HFFc6 (cell line): ENCODE measurements at regions not wholly inside any gene's neighbourhood (a gene's known extent, or its start where the extent isn't known, plus 50 kb on each side); places are given as distances from the start of the nearest gene placed in this dataset.

Source experiments
- DNase-seq: peaks from one replicate; pipeline ENCODE4 v3.0.0-alpha.2; 2018
- H3K27ac Mint-ChIP-seq: 2 replicates; pipeline ENCODE4 v1.8.0; 2020; ENCODE audit warnings: mild to moderate bottlenecking, mixed read lengths
- H3K27me3 Mint-ChIP-seq: 2 replicates; pipeline ENCODE4 v1.8.0; 2021; ENCODE audit warnings: mild to moderate bottlenecking, moderate library complexity, mixed read lengths; ENCODE audit not compliant: insufficient read depth
- H3K36me3 Mint-ChIP-seq: 2 replicates; pipeline ENCODE4 v1.8.0; 2021; ENCODE audit warnings: low read depth, mixed read lengths
- H3K4me1 Mint-ChIP-seq: 2 replicates; pipeline ENCODE4 v1.8.0; 2020; ENCODE audit warnings: low read depth, mixed read lengths
- H3K4me3 Mint-ChIP-seq: 2 replicates; pipeline ENCODE4 v1.8.0; 2020; ENCODE audit warnings: mild to moderate bottlenecking, moderate library complexity, mixed read lengths
- H3K9me3 Mint-ChIP-seq: 2 replicates; pipeline ENCODE4 v1.8.0; 2020; ENCODE audit warnings: mild to moderate bottlenecking, mixed read lengths
- TF ChIP-seq, protein P1 (sequence below): fragments of 200-600 bp; sonication (generic); IDR thresholded peaks from 2 replicates; pipeline ENCODE4 v1.5.0; 2021; ENCODE audit warnings: antibody characterized with exemption, mild to moderate bottlenecking

DNA sequence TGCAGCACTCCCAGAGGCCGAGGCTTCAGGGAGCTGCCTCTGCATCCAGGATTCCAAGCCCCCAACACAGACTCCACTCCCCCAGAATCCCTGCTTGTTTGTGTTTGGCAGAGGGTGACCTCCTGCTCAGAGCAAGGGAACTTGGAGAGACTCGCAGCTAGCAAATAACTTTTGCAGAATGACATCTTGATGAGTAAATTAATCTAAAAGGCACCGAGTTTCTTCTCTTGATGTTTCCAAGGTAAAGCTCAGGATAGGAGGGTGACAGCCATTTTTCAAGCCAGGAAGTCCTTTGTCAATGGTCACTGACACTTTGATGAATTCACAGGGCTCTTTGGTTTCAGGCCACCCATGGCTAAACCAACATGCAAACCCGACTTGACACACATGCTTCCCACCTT, 523.0 kb downstream of the NTRK3 start:
- TF ChIP-seq, protein P1, sequence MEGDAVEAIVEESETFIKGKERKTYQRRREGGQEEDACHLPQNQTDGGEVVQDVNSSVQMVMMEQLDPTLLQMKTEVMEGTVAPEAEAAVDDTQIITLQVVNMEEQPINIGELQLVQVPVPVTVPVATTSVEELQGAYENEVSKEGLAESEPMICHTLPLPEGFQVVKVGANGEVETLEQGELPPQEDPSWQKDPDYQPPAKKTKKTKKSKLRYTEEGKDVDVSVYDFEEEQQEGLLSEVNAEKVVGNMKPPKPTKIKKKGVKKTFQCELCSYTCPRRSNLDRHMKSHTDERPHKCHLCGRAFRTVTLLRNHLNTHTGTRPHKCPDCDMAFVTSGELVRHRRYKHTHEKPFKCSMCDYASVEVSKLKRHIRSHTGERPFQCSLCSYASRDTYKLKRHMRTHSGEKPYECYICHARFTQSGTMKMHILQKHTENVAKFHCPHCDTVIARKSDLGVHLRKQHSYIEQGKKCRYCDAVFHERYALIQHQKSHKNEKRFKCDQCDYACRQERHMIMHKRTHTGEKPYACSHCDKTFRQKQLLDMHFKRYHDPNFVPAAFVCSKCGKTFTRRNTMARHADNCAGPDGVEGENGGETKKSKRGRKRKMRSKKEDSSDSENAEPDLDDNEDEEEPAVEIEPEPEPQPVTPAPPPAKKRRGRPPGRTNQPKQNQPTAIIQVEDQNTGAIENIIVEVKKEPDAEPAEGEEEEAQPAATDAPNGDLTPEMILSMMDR: no peak
- no peaks in the 10 kb centered on the region; the same call in none of the 2 replicates for H3K27me3 Mint-ChIP-seq

DNA sequence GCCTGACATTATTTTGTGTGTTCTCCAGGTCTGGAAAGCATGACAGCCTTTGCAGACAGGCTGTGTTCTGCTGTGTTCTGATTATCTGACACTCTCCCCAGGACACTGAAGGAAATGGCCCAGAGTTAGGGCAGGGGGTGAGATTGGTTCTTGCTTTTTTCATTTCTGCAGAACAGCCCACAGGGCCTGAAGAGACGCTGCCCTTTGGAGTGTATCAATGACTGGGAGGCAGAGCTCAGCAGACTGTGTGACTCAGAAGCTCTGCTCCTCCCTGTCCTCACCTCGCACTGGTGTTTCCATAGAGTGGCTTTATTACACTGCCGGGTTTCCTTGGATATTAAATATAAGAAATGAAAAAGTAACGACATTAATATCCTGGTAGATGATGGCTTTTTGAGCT, 523.6 kb downstream of the NTRK3 start:
- no peak overlapping the region for H3K27ac Mint-ChIP-seq
- no peak for DNase-seq
- no peaks in the 10 kb centered on the region; the same call in none of the 2 replicates for H3K27me3 Mint-ChIP-seq

More for the DNA sequence above, 523.0 kb downstream of the NTRK3 start:
- Mint-ChIP-seq H3K4me3 (no peak overlapping the region), H3K27ac (no peak overlapping the region), H3K9me3 (no peaks in the 10 kb centered on the region), H3K4me1 (peaks cover 37% of the 10 kb centered on the region), H3K36me3 (no peaks in the 10 kb centered on the region)
- DNase-seq: no peak

DNA sequence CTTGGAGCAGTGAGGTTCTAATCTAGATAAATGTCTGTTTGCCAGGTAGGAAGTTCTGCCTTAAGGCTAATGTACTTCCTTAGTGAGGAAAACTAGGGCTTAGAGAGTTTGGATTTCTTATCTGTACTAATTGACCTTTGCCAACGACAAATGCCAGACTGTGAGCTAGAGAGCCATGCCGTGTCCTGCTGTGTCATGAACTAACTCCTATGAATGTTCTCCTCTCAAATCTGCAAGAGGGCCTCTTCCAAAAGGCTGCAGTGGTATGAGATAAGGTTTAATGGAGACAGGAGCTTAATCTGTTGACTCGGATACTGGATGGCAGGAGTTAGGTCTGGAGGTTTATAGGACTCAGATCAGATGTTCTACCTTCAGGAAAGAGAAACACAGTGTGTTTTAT, 524.9 kb downstream of the NTRK3 start:
- DNase-seq: no peak
- H3K36me3 Mint-ChIP-seq: no peaks in the 10 kb centered on the region
- H3K4me3 Mint-ChIP-seq: no peak overlapping the region
- peaks cover 2% of the 10 kb centered on the region for H3K27me3 Mint-ChIP-seq
- no peak overlapping the region for H3K27ac Mint-ChIP-seq
- H3K9me3 Mint-ChIP-seq: no peaks in the 10 kb centered on the region
- TF ChIP-seq, protein P1: no peak
- peaks cover 29% of the 10 kb centered on the region for H3K4me1 Mint-ChIP-seq

More for the DNA sequence above, 523.6 kb downstream of the NTRK3 start:
- Mint-ChIP-seq H3K4me1 (peaks cover 37% of the 10 kb centered on the region), H3K4me3 (no peak overlapping the region), H3K36me3 (no peaks in the 10 kb centered on the region), H3K9me3 (no peaks in the 10 kb centered on the region)
- TF ChIP-seq, protein P1: no peak

DNA sequence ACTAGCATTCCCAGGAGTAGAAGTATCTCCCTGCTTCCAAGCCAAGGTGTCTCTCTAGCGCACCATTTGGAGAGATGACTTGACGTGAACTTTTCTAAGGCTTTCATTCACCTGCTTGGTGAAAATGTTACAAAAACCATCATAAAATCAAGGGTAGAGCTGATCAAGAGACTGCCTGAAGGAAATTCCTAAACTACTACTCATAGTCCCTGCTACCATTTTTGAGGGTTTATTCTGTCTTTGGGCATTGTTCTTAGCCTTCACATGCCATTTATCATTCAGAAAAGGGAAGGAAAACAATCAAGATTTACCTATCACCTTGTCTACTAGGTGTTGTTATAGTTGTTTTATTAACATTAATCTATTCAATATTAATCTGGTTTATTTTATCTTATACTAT, 525.8 kb downstream of the NTRK3 start:
- Mint-ChIP-seq H3K36me3 (no peaks in the 10 kb centered on the region), H3K27me3 (peaks cover 10% of the 10 kb centered on the region), H3K4me3 (no peak overlapping the region), H3K9me3 (no peaks in the 10 kb centered on the region), H3K27ac (no peak overlapping the region), H3K4me1 (peaks cover 20% of the 10 kb centered on the region)
- TF ChIP-seq, protein P1: no peak
- DNase-seq: no peak

DNA sequence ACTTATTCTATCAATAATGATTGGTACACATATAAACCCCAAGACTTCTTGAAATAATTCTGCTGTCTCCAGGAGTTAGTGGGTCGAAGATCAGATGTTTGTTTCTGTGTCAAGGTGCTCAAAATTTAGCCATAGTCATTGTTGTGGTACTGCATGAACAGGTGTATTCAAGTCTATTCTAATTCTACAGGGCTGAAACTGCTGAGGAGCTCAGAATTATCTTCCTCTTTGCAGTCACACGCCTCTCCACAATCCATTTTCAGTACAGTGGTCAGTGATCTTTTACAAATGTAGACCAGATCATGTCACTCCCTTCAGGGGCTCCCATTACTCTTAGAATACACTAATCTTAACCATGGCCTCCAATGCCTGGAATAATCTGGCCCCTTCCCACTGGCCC, 527.5 kb downstream of the NTRK3 start:
- Mint-ChIP-seq H3K4me3 (no peak overlapping the region), H3K27ac (no peak overlapping the region), H3K9me3 (no peaks in the 10 kb centered on the region), H3K4me1 (peaks cover 19% of the 10 kb centered on the region), H3K36me3 (no peaks in the 10 kb centered on the region), H3K27me3 (peaks cover 10% of the 10 kb centered on the region)
- DNase-seq: no peak
- TF ChIP-seq, protein P1: no peak

DNA sequence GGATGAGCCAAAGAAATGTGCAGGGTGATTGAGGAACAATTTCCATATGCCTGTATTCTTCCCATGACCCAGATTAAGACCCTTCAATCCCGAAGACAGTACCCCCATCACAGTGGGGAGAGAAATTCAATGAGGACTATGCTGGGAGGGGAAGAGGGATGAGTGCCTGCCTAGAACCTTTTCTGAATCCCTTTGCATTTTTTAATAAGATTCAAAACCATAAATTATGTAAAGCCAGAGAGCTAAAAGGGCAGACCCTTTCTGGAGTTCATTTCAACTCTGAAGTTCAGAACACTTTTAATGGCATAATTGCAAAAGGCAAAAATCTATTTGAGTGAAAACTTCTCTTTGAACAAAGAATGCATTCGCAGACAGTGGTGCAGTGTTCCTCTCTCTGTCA, 529.5 kb downstream of the NTRK3 start:
- no peak overlapping the region for H3K4me3 Mint-ChIP-seq
- TF ChIP-seq, protein P1: no peak
- H3K27me3 Mint-ChIP-seq: peaks cover 13% of the 10 kb centered on the region
- no peaks in the 10 kb centered on the region for H3K9me3 Mint-ChIP-seq
- H3K36me3 Mint-ChIP-seq: no peaks in the 10 kb centered on the region
- H3K4me1 Mint-ChIP-seq: peaks cover 6% of the 10 kb centered on the region; the same call in 1 of the 2 replicates
- H3K27ac Mint-ChIP-seq: no peak overlapping the region
- no peak for DNase-seq
